ENCODE measurements at regions not wholly inside any gene's neighbourhood (a gene's known extent, or its start where the extent isn't known, plus 50 kb on each side); places are given as distances from the start of the nearest gene placed in this dataset.

GRCh38 chr5:166570865-166571264, 1720.6 kb upstream of the WWC1 start:
- no peak overlapping the region for H3K4me3 ChIP-seq (ENCODE audit: low read depth, low read length)
- no peak for DNase-seq (ENCODE audit: low read depth)
- TF ChIP-seq, protein P1, sequence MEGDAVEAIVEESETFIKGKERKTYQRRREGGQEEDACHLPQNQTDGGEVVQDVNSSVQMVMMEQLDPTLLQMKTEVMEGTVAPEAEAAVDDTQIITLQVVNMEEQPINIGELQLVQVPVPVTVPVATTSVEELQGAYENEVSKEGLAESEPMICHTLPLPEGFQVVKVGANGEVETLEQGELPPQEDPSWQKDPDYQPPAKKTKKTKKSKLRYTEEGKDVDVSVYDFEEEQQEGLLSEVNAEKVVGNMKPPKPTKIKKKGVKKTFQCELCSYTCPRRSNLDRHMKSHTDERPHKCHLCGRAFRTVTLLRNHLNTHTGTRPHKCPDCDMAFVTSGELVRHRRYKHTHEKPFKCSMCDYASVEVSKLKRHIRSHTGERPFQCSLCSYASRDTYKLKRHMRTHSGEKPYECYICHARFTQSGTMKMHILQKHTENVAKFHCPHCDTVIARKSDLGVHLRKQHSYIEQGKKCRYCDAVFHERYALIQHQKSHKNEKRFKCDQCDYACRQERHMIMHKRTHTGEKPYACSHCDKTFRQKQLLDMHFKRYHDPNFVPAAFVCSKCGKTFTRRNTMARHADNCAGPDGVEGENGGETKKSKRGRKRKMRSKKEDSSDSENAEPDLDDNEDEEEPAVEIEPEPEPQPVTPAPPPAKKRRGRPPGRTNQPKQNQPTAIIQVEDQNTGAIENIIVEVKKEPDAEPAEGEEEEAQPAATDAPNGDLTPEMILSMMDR (IDR thresholded peaks at IDR 0.05; ENCODE audit: insufficient read depth, low read length), result no peak

- DNase-seq (ENCODE audit: low read depth), result no peak
- H3K4me3 ChIP-seq (ENCODE audit: low read depth, low read length), result no peak overlapping the region
- TF ChIP-seq, protein P1 (IDR thresholded peaks at IDR 0.05; ENCODE audit: insufficient read depth, low read length), result no peak
Observed at GRCh38 chr5:166571668-166572067, 1719.8 kb upstream of the WWC1 start.

- no peak for DNase-seq (ENCODE audit: low read depth)
- no peak overlapping the region for H3K4me3 ChIP-seq (ENCODE audit: low read depth, low read length)
- TF ChIP-seq, protein P1 (IDR thresholded peaks at IDR 0.05; ENCODE audit: insufficient read depth, low read length), result no peak
Observed at GRCh38 chr5:166576323-166576722, 1715.1 kb upstream of the WWC1 start.

GRCh38 chr5:166581826-166582225, 1709.6 kb upstream of the WWC1 start:
- no peak overlapping the region for H3K4me3 ChIP-seq (ENCODE audit: low read depth, low read length)
- TF ChIP-seq, protein P1 (IDR thresholded peaks at IDR 0.05; ENCODE audit: insufficient read depth, low read length), result no peak
- DNase-seq (ENCODE audit: low read depth), result no peak

DNA sequence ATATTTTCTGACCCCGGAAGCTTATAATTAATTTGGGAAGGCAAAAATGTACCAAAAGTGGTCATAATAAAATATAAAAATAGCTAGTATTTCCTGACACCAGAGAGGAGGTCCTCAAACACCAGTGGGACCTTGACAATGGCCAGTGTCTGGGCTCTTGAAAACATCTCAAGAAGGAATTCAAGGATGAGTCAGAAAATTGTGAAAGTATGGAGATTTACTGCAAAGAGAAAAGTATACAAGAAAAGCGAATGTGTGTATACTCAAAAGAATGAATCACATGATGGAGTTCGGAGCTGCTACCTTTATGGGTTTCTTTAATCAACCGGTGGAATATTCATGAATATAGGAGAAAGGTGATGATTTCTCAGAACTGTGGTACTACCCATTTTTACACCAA, 1709.0 kb upstream of the WWC1 start:
- TF ChIP-seq, protein P1 (IDR thresholded peaks at IDR 0.05; ENCODE audit: insufficient read depth, low read length), result no peak
- no peak for DNase-seq (ENCODE audit: low read depth)
- no peak overlapping the region for H3K4me3 ChIP-seq (ENCODE audit: low read depth, low read length)

GRCh38 chr5:166594567-166594966, 1696.9 kb upstream of the WWC1 start:
- no peak for DNase-seq (ENCODE audit: low read depth)
- TF ChIP-seq, protein P1 (IDR thresholded peaks at IDR 0.05; ENCODE audit: insufficient read depth, low read length), result no peak
- no peak overlapping the region for H3K4me3 ChIP-seq (ENCODE audit: low read depth, low read length)

DNA sequence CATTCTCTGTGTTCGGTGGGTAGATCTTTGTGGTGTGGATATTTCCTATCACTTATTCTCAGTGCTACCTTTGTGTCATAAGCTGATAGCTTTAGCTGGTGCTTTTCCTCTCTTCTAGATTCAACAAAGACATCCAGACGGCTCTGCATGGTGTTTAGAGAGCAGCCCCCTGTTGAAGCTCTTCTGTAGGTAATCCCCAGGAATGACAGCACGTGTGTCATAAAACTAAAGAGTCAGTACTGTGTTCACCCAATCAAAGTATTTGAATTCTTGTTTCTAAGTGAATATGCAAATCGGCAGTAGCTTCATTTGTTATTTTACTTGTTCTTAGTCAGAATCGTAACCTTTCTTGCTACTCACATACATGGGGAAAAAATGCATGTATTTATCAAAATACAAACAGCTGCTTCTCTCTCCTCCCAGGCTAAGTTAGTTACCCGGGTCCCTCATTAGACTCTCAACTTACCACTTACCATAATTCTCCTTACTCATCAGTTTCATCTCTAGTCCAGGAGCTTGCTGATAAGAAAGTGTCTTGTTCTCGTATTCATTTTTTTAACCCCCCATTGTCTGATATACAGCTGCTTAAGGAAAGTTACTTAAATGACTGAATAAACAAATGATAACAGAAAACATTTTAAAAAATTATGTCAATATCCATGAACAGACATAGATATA, 1696.0 kb upstream of the WWC1 start:
- no peak overlapping the region for H3K4me3 ChIP-seq (ENCODE audit: low read depth, low read length)
- TF ChIP-seq, protein P1 (IDR thresholded peaks at IDR 0.05; ENCODE audit: insufficient read depth, low read length), result no peak
- DNase-seq (ENCODE audit: low read depth), result no peak
